ENCODE measurements at regions not wholly inside any gene's neighbourhood (a gene's known extent, or its start where the extent isn't known, plus 50 kb on each side); places are given as distances from the start of the nearest gene placed in this dataset.
A peak's percentile ranks its signal among the peaks of the same experiment; 100 is the strongest.

- H3K4me3 Mint-ChIP-seq = peak overlapping the region; percentile 70; the same call in 1 of the 2 replicates
- DNase-seq = no peak
- peaks cover 21% of the 10 kb centered on the region; the same call in 1 of the 2 replicates for H3K4me1 Mint-ChIP-seq (ENCODE audit: low read depth)
- no peaks in the 10 kb centered on the region for H3K36me3 Mint-ChIP-seq (ENCODE audit: low read depth)
- H3K9me3 Mint-ChIP-seq = no peaks in the 10 kb centered on the region
- TF ChIP-seq CTCF (IDR thresholded peaks at IDR 0.05) = no peak
- H3K27ac Mint-ChIP-seq = no peak overlapping the region
- H3K27me3 Mint-ChIP-seq (ENCODE audit: insufficient read depth) = no peaks in the 10 kb centered on the region; the same call in 1 of the 2 replicates
Observed at GRCh38 chr4:79625361-79625760, 217.3 kb upstream of the GK2 start.

- Mint-ChIP-seq H3K27ac (no peak overlapping the region), H3K4me1 (ENCODE audit: low read depth) (peaks cover 21% of the 10 kb centered on the region; the same call in 1 of the 2 replicates), H3K9me3 (no peaks in the 10 kb centered on the region), H3K4me3 (peak overlapping the region; percentile 73), H3K27me3 (ENCODE audit: insufficient read depth) (no peaks in the 10 kb centered on the region; the same call in 1 of the 2 replicates), H3K36me3 (ENCODE audit: low read depth) (no peaks in the 10 kb centered on the region)
- no peak for DNase-seq
- no peak for TF ChIP-seq CTCF (IDR thresholded peaks at IDR 0.05)
Observed at GRCh38 chr4:79623021-79623870, 215.2 kb upstream of the GK2 start.

GRCh38 chr4:79621061-79621460 lies 213.0 kb upstream of the GK2 start:
- DNase-seq = no peak
- no peaks in the 10 kb centered on the region for H3K36me3 Mint-ChIP-seq (ENCODE audit: low read depth)
- H3K27me3 Mint-ChIP-seq (ENCODE audit: insufficient read depth) = no peaks in the 10 kb centered on the region; the same call in 1 of the 2 replicates
- H3K4me3 Mint-ChIP-seq = no peak overlapping the region
- no peak overlapping the region for H3K27ac Mint-ChIP-seq
- TF ChIP-seq CTCF (IDR thresholded peaks at IDR 0.05) = no peak
- no peaks in the 10 kb centered on the region for H3K9me3 Mint-ChIP-seq
- peaks cover 19% of the 10 kb centered on the region; the same call in 1 of the 2 replicates for H3K4me1 Mint-ChIP-seq (ENCODE audit: low read depth)

- DNase-seq = no peak
- TF ChIP-seq CTCF (IDR thresholded peaks at IDR 0.05) = no peak
Observed at GRCh38 chr4:79620617-79621016, 212.6 kb upstream of the GK2 start.

GRCh38 chr4:79613269-79613935 lies 205.4 kb upstream of the GK2 start:
- H3K27me3 Mint-ChIP-seq (ENCODE audit: insufficient read depth) = peaks cover 3% of the 10 kb centered on the region; the same call in 1 of the 2 replicates
- H3K4me1 Mint-ChIP-seq (ENCODE audit: low read depth) = no peaks in the 10 kb centered on the region
- H3K36me3 Mint-ChIP-seq (ENCODE audit: low read depth) = no peaks in the 10 kb centered on the region
- no peak overlapping the region for H3K27ac Mint-ChIP-seq
- H3K9me3 Mint-ChIP-seq = no peaks in the 10 kb centered on the region
- no peak for DNase-seq
- H3K4me3 Mint-ChIP-seq = no peak overlapping the region
- no peak for TF ChIP-seq CTCF (IDR thresholded peaks at IDR 0.05)

More at GRCh38 chr4:79620617-79621016, 212.6 kb upstream of the GK2 start:
- H3K27me3 Mint-ChIP-seq (ENCODE audit: insufficient read depth) = no peaks in the 10 kb centered on the region; the same call in 1 of the 2 replicates
- H3K27ac Mint-ChIP-seq = no peak overlapping the region
- H3K9me3 Mint-ChIP-seq = no peaks in the 10 kb centered on the region
- H3K4me1 Mint-ChIP-seq (ENCODE audit: low read depth) = peaks cover 15% of the 10 kb centered on the region; the same call in 1 of the 2 replicates
- no peaks in the 10 kb centered on the region for H3K36me3 Mint-ChIP-seq (ENCODE audit: low read depth)
- H3K4me3 Mint-ChIP-seq = no peak overlapping the region
